Stimulated activated naive CD8-positive, alpha-beta T cell treated with anti-CD3 and anti-CD28 coated beads, Interleukin-15, Interleukin-2, amounts not matched to agents 100 U/mL and 50 U/mL, for 24 hours (primary cell): ENCODE measurements at regions not wholly inside any gene's neighbourhood (a gene's known extent, or its start where the extent isn't known, plus 50 kb on each side); places are given as distances from the start of the nearest gene placed in this dataset.

ENCODE experiments used
- ATAC-seq: fragments of 150-1000 bp; cut with Tn5 transposase; one replicate; pipeline ENCODE4 v1.10.0; 2021
- DNase-seq: peaks from one replicate; pipeline ENCODE4 v3.0.0; 2021

- DNase-seq (no peak), ATAC-seq (no peak)
These were observed 84.8 kb upstream of the ZNF827 start for GRCh38 chr4:146023334-146023967.

GRCh38 chr4:146022541-146022940, 83.9 kb upstream of the ZNF827 start:
- DNase-seq (no peak), ATAC-seq (no peak)

- DNase-seq (no peak), ATAC-seq (no peak)
These were observed 79.6 kb upstream of the ZNF827 start for GRCh38 chr4:146018247-146018646.

- DNase-seq (no peak), ATAC-seq (no peak)
These were observed 66.1 kb upstream of the ZNF827 start for GRCh38 chr4:146004730-146005129.

- ATAC-seq (no peak), DNase-seq (no peak)
These were observed 50.0 kb upstream of the ZNF827 start for GRCh38 chr4:145988628-145989027.
